Gastroesophageal sphincter (tissue), 4 donors: ENCODE measurements at regions not wholly inside any gene's neighbourhood (a gene's known extent, or its start where the extent isn't known, plus 50 kb on each side); places are given as distances from the start of the nearest gene placed in this dataset.
A peak's percentile ranks its signal among the peaks of the same experiment; 100 is the strongest.

Source experiments
- ATAC-seq: fragments of 150-250 bp; one replicate; pipeline ENCODE4 v1.9.1; 2016; ENCODE audit warnings: mild to moderate bottlenecking, moderate library complexity
- H3K27ac ChIP-seq, 4 donors: fragments of 200-600 bp; sonication (generic) in 3 of 4; 1 replicate in 3 of 4; 2 replicates in 1 of 4; pipeline ENCODE4 v1.5.1; 2016 to 2019
- H3K27me3 ChIP-seq: fragments of 200-600 bp; sonication (generic); one replicate; pipeline ENCODE4 v1.5.1; 2019
- H3K36me3 ChIP-seq, 2 donors: fragments of 200-600 bp; sonication (generic); one replicate each; pipeline ENCODE4 v1.5.1; 2019; ENCODE audit warnings: control low read depth in 1 of 2
- H3K4me1 ChIP-seq, 3 donors: fragments of 200-600 bp; sonication (generic); 1 replicate in 2 of 3; 2 replicates in 1 of 3; pipeline ENCODE4 v1.5.1; 2016 to 2019; ENCODE audit warnings: control low read depth in 2 of 3
- H3K4me3 ChIP-seq, 2 donors: fragments of 200-600 bp; sonication (generic); one replicate each; pipeline ENCODE4 v1.5.1; 2019; ENCODE audit warnings: mild to moderate bottlenecking in 1 of 2, moderate library complexity in 1 of 2
- H3K9me3 ChIP-seq, 3 donors: fragments of 200-600 bp; sonication (generic); one replicate each; pipeline ENCODE4 v1.5.1; 2017 to 2019; ENCODE audit warnings: control low read depth in 2 of 3
- CTCF ChIP-seq, 4 experiments: fragments of 200-600 bp in 2 of 4; fragments of 450-650 bp in 2 of 4; sonication (generic) in 1 of 4; IDR thresholded peaks; one replicate each; pipeline ENCODE4 v1.5.1; 2017 to 2019; ENCODE audit warnings: antibody characterized with exemption in 4 of 4, mild to moderate bottlenecking in 2 of 4, moderate library complexity in 2 of 4
- EP300 ChIP-seq: sonication (generic); formaldehyde crosslinking; IDR thresholded peaks from one replicate; pipeline ENCODE4 v1.6.1; 2017; ENCODE audit warnings: antibody characterized with exemption, mild to moderate bottlenecking
- POLR2A ChIP-seq, 2 donors: fragments of 450-650 bp; IDR thresholded peaks; one replicate each; pipeline ENCODE4 v1.6.1; 2017; ENCODE audit warnings: antibody characterized with exemption in 2 of 2, mild to moderate bottlenecking in 2 of 2, moderate library complexity in 1 of 2
- POLR2AphosphoS5 ChIP-seq: sonication (generic); formaldehyde crosslinking; IDR thresholded peaks from one replicate; pipeline ENCODE4 v1.6.1; 2017; ENCODE audit warnings: antibody characterized with exemption
- WGBS, 2 donors: methylation state at CpG; one replicate each; pipeline ENCODE4 v1.1.5; 2018; ENCODE audit warnings: low coverage in 1 of 2; 5-methylcytosine and 5-hydroxymethylcytosine counted together

- no peaks in the 10 kb centered on the region for H3K9me3 ChIP-seq
- ATAC-seq: peak; percentile 62
- H3K27me3 ChIP-seq: no peaks in the 10 kb centered on the region
- peak overlapping the region in 3 of 4 donors; percentile 56 to 62 (median 56) for H3K27ac ChIP-seq
- H3K4me1 ChIP-seq: peaks cover 0 to 9% (median 4%) of the 10 kb centered on the region in 3 donors
- H3K36me3 ChIP-seq: no peaks in the 10 kb centered on the region
- TF ChIP-seq POLR2AphosphoS5 (no peak), CTCF (IDR thresholded peaks at IDR 0.05) (no peak), POLR2A (IDR thresholded peaks at IDR 0.05) (no peak), EP300 (no peak)
- no peak overlapping the region for H3K4me3 ChIP-seq
- 82 to 88% methylated on average over 3 of the region's 3 CpGs for WGBS, 2 donors
Measured at GRCh38 chr10:10850214-10850613, 167.5 kb upstream of the CELF2 start.

- Histone ChIP-seq H3K4me3 (no peak overlapping the region), H3K4me1 (peaks cover 0 to 4% (median 0%) of the 10 kb centered on the region in 3 donors), H3K36me3 (no peaks in the 10 kb centered on the region), H3K27me3 (no peaks in the 10 kb centered on the region), H3K27ac (peak overlapping the region in 2 of 4 donors; percentile 11 to 13), H3K9me3 (no peaks in the 10 kb centered on the region)
- ATAC-seq: peak; percentile 48
- TF ChIP-seq CTCF (IDR thresholded peaks at IDR 0.05) (no peak), POLR2A (IDR thresholded peaks at IDR 0.05) (no peak), POLR2AphosphoS5 (no peak), EP300 (no peak)
- WGBS, 2 donors: 79 to 92% methylated on average over 4 of the region's 4 CpGs
Measured at GRCh38 chr10:10852464-10852863, 165.2 kb upstream of the CELF2 start.

- Histone ChIP-seq H3K9me3 (no peaks in the 10 kb centered on the region), H3K4me3 (no peak overlapping the region), H3K4me1 (peaks cover 0 to 4% (median 0%) of the 10 kb centered on the region in 3 donors), H3K27ac (no peak overlapping the region), H3K36me3 (no peaks in the 10 kb centered on the region), H3K27me3 (no peaks in the 10 kb centered on the region)
- ATAC-seq: no peak
- 94 to 100% methylated on average over 3 of the region's 3 CpGs for WGBS, 2 donors
- TF ChIP-seq CTCF (IDR thresholded peaks at IDR 0.05) (no peak), POLR2A (IDR thresholded peaks at IDR 0.05) (no peak), EP300 (no peak), POLR2AphosphoS5 (no peak)
Measured at GRCh38 chr10:10853954-10854353, 163.7 kb upstream of the CELF2 start.

GRCh38 chr10:10854725-10855124 lies 162.9 kb upstream of the CELF2 start:
- no peak overlapping the region for H3K4me3 ChIP-seq
- H3K27me3 ChIP-seq: no peaks in the 10 kb centered on the region
- H3K27ac ChIP-seq: no peak overlapping the region
- no peaks in the 10 kb centered on the region for H3K36me3 ChIP-seq
- whole genome bisulfite sequencing, 2 donors: 84 to 100% methylated on average over 1 to 3 of the region's 4 CpGs
- no peaks in the 10 kb centered on the region for H3K9me3 ChIP-seq
- H3K4me1 ChIP-seq: peaks cover 0 to 4% (median 0%) of the 10 kb centered on the region in 3 donors
- ATAC-seq: no peak
- TF ChIP-seq POLR2AphosphoS5 (no peak), CTCF (IDR thresholded peaks at IDR 0.05) (no peak), EP300 (no peak)

GRCh38 chr10:10855151-10855581 lies 162.5 kb upstream of the CELF2 start:
- H3K4me1 ChIP-seq: peaks cover 0 to 4% (median 0%) of the 10 kb centered on the region in 3 donors
- no peaks in the 10 kb centered on the region for H3K27me3 ChIP-seq
- no peak for TF ChIP-seq CTCF (IDR thresholded peaks at IDR 0.05)
- TF ChIP-seq EP300: no peak
- TF ChIP-seq POLR2A (IDR thresholded peaks at IDR 0.05): no peak
- no peak for TF ChIP-seq POLR2AphosphoS5
- no peak overlapping the region for H3K4me3 ChIP-seq
- 50% methylated on average over 1 of the region's 1 CpG; no CpG with 5 or more reads in 1 of the 2 donors for WGBS, 2 donors
- no peak for ATAC-seq
- H3K9me3 ChIP-seq: no peaks in the 10 kb centered on the region
- no peaks in the 10 kb centered on the region for H3K36me3 ChIP-seq
- no peak overlapping the region for H3K27ac ChIP-seq
